ENCODE measurements at regions not wholly inside any gene's neighbourhood (a gene's known extent, or its start where the extent isn't known, plus 50 kb on each side); places are given as distances from the start of the nearest gene placed in this dataset.
"Not testable (repeated sequence)": the region's sequence is repeated elsewhere in the genome, so short reads cannot be mapped to it uniquely, and the experiment has no call there.

GRCh38 chr16:75997606-75998005 lies 271.3 kb upstream of the CPHXL start:
- no peak for DNase-seq (ENCODE audit: low spot score)

DNA sequence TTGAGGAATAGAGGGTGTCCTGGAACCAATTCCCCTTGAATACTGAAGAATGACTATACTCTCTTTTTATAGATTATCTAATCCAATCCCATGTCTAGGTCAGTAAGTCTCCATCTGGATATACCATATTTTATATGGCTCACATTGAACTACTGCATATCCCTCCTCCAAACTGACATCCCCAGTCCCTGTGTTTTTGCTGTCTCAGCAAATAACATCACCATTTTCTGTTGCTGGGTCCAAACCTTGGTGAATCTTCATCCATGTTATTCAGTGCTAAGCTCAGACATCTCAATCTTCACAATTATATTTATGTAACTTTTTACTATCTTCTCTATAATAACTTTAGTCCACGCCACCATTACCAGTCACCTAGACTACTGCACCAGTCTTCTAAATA lies 269.6 kb upstream of the CNTNAP4 start:
- no peak for DNase-seq (ENCODE audit: low spot score)

DNA sequence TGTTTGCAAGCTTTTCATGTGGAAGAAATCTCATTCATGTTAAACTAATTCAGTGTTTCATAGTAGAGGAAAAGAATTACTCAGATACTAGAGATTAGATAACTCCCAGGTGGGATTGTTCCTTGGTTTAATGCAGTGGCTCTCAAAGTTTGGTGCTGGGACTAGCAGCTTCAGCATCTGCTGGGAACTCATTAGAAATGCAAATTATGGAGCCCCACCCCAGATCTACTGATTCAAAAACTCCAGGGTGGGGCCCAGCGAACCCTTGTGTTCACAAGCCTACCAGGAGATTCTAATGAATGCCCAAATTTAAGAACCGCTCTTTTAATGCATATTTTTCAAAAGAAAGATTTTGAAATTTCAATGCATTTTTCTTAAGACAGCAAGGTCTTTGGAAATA lies 253.4 kb upstream of the CNTNAP4 start:
- no peak for DNase-seq (ENCODE audit: low spot score)

- no peak for DNase-seq (ENCODE audit: low spot score)
These were observed 241.5 kb upstream of the CNTNAP4 start for GRCh38 chr16:76035689-76036088.

- DNase-seq (ENCODE audit: low spot score) = no peak
These were observed 239.1 kb upstream of the CNTNAP4 start for GRCh38 chr16:76038097-76038496.

DNA sequence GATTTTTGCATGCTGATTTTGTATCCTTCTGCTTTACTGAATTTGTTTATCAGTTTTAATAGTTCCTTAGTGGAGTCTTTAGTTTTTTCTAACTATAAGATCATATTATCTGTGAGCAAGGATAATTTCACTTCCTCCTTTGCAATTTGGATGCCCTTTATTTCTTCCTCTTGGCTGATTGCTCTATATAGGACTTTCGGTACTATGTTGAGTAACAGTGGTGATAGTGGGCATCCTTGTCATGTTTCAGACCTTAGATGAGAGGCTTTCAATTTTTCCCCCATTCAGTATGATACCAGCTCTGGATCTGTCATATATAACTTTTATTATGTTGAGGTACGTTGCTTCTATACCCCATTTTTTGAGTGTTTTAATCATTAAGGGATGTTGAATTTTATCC lies 224.5 kb upstream of the CNTNAP4 start:
- no peak for DNase-seq (ENCODE audit: low spot score)

GRCh38 chr16:76059186-76059585 lies 218.0 kb upstream of the CNTNAP4 start:
- DNase-seq (ENCODE audit: low spot score) = no peak

- DNase-seq (ENCODE audit: low spot score) = no peak
These were observed 217.5 kb upstream of the CNTNAP4 start for GRCh38 chr16:76059701-76060100.

DNA sequence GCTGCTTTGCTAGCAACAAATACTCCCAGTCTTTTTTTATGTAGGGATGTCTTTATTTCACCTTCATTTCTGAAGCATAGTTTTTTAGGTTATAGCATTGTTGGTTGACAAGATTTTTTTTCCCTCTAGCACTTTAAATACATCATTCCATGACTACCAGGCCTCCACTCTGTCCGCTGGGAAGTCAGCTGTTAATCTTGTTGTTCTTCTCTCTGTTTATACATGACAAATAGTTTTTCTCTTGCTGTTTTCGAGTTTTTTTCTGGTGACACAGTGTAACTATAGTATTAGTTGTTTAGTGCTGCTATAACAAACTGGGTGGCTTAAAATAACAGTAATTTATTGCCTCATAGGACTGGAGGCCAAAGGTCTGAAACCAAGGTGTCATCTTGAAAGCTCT lies 205.5 kb upstream of the CNTNAP4 start:
- no peak for DNase-seq (ENCODE audit: low spot score)

- no peak for DNase-seq (ENCODE audit: low spot score)
These were observed 195.2 kb upstream of the CNTNAP4 start for GRCh38 chr16:76081967-76082366.

GRCh38 chr16:76106647-76107046 lies 170.6 kb upstream of the CNTNAP4 start:
- no peak for DNase-seq (ENCODE audit: low spot score)

GRCh38 chr16:76108460-76108859 lies 168.7 kb upstream of the CNTNAP4 start:
- no peak for DNase-seq (ENCODE audit: low spot score)

GRCh38 chr16:76114681-76115080 lies 162.5 kb upstream of the CNTNAP4 start:
- no peak for DNase-seq (ENCODE audit: low spot score)

- no peak for DNase-seq (ENCODE audit: low spot score)
These were observed 158.9 kb upstream of the CNTNAP4 start for GRCh38 chr16:76118344-76118743.

- DNase-seq (ENCODE audit: low spot score) = no peak
These were observed 155.6 kb upstream of the CNTNAP4 start for GRCh38 chr16:76121636-76122035.

DNA sequence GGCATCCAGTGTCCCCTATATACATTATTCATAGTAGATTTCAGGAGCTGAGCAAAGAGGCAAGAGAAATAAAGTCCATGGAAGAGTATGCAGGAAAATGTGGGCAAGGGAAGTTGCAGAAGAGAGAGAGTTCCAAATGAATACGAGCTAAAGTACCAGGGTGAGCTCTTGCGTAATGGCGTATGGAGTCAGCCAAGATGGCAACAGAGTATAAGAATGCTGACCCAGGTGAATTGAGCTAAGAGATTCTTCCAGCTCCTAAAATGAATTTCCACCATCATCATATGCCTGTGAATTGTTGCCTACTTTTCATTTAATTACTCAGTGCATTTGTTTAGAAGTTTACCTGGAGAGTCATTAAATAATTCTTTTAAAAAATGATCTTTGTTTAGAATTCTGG lies 153.2 kb upstream of the CNTNAP4 start:
- DNase-seq (ENCODE audit: low spot score) = no peak

- no peak for DNase-seq (ENCODE audit: low spot score)
These were observed 151.3 kb upstream of the CNTNAP4 start for GRCh38 chr16:76125871-76126270.

GRCh38 chr16:76138056-76138455 lies 139.1 kb upstream of the CNTNAP4 start:
- not testable (repeated sequence) for DNase-seq (ENCODE audit: low spot score)

GRCh38 chr16:76157629-76158028 lies 119.6 kb upstream of the CNTNAP4 start:
- DNase-seq (ENCODE audit: low spot score) = no peak

DNA sequence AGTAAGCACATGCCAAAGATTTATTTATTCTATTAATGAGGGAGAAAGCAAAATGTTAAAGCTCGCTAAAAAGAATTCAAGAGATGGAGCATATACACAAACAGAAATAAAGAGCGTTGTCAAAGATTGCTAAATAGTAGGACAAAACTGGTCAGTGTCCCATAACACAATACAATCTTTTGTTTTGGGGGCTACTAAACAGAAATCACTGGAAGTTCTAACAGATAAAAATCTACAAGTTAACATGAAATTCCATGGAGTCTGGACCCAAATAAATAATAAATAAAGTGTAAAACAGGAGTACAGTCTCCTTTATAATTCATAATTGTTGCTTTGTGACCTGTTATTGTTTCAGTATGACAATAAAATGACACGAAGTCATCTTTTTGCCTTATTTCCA lies 115.2 kb upstream of the CNTNAP4 start:
- DNase-seq (ENCODE audit: low spot score) = no peak

- DNase-seq (ENCODE audit: low spot score) = no peak
These were observed 112.1 kb upstream of the CNTNAP4 start for GRCh38 chr16:76164970-76165558.

DNA sequence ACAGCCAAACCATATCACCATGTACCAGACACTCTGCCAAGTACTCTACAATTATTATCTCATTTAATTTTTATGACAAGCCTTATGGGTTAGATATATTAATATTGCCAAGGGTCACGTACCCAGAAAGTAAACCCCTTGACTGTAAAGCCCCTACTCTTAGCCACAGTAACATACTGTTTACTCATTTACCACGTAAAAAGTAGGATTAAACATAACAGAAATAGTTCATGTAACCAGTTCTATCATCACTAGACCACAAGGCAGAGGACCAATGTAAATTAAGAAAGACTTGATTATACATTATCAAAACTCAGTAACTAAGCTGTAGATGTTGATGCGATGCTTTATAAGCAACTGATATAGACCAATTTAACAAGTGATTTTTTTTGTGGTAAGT lies 101.5 kb upstream of the CNTNAP4 start:
- DNase-seq (ENCODE audit: low spot score) = no peak

GRCh38 chr16:76176153-76176552 lies 101.0 kb upstream of the CNTNAP4 start:
- no peak for DNase-seq (ENCODE audit: low spot score)

DNA sequence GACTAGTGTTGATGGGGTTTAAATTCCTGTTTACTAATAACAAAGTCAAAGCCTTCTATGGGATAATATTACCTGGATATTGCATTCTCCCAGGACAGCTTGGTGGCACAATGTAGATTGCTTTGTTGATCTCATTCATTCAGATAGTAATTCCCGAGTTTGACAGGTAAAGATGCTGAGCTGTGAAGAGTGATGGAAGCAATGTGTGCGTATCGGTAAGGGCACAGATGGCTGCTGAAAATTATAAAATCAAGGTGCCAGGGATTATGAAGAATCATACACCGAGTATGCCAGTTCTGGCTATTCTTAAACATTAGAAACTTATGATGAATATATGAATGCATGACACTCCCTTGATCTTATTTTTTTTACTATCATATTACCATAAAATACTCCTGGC lies 100.6 kb upstream of the CNTNAP4 start:
- DNase-seq (ENCODE audit: low spot score) = no peak

Measured in ecto neural progenitor cell (in vitro differentiated cells).